ENCODE measurements at regions not wholly inside any gene's neighbourhood (a gene's known extent, or its start where the extent isn't known, plus 50 kb on each side); places are given as distances from the start of the nearest gene placed in this dataset.
"Not testable (repeated sequence)": the region's sequence is repeated elsewhere in the genome, so short reads cannot be mapped to it uniquely, and the experiment has no call there.

- ATAC-seq (no peak), DNase-seq (no peak)
- intact Hi-C loops (cut with DNase I): no loop called here
Measured at GRCh38 chr22:26941896-26942636, 284.7 kb downstream of the MIAT start.

GRCh38 chr22:26942637-26942957 lies 285.2 kb downstream of the MIAT start:
- ATAC-seq: no peak
- no peak for DNase-seq
- intact Hi-C loops (cut with DNase I): no loop called here

GRCh38 chr22:26945565-26945964 lies 288.2 kb downstream of the MIAT start:
- intact Hi-C loops (cut with DNase I): no loop called here
- DNase-seq: no peak
- ATAC-seq: no peak

GRCh38 chr22:26949193-26949592 lies 291.8 kb downstream of the MIAT start:
- ATAC-seq (no peak), DNase-seq (peak; percentile 21)
- intact Hi-C loops (cut with DNase I): no loop called here

- ATAC-seq; DNase-seq; intact Hi-C loops (cut with DNase I): not testable (repeated sequence)
Measured at GRCh38 chr22:26951139-26951538, 293.8 kb downstream of the MIAT start.

- no peak for ATAC-seq
- no peak for DNase-seq
- intact Hi-C loops (cut with DNase I): no loop called here
Measured at GRCh38 chr22:26952004-26952403, 294.6 kb downstream of the MIAT start.

GRCh38 chr22:26952451-26953011 lies 295.1 kb downstream of the MIAT start:
- no peak for ATAC-seq
- DNase-seq: no peak
- intact Hi-C loops (cut with DNase I): no loop called here

- intact Hi-C loops (cut with DNase I): no loop called here
- ATAC-seq (peak in 1 of 2 donors; percentile 57), DNase-seq (no peak)
Measured at GRCh38 chr22:26953012-26953883, 295.9 kb downstream of the MIAT start.

- intact Hi-C loops (cut with DNase I): no loop called here
- ATAC-seq (no peak), DNase-seq (no peak)
Measured at GRCh38 chr22:26956371-26956770, 299.0 kb downstream of the MIAT start.

- intact Hi-C loops (cut with DNase I): no loop called here
- ATAC-seq (no peak), DNase-seq (no peak)
Measured at GRCh38 chr22:26957176-26957575, 299.8 kb downstream of the MIAT start.

GRCh38 chr22:26957897-26958296 lies 300.5 kb downstream of the MIAT start:
- ATAC-seq (peak in 1 of 2 donors; percentile 36), DNase-seq (no peak)
- intact Hi-C loops (cut with DNase I): no loop called here

- intact Hi-C loops (cut with DNase I): no loop called here
- ATAC-seq (no peak), DNase-seq (no peak)
Measured at GRCh38 chr22:26958378-26958777, 301.0 kb downstream of the MIAT start.

- intact Hi-C loops (cut with DNase I): no loop called here
- DNase-seq (no peak), ATAC-seq (no peak)
Measured at GRCh38 chr22:26964642-26965041, 307.3 kb downstream of the MIAT start.

GRCh38 chr22:26967282-26967681 lies 309.9 kb downstream of the MIAT start:
- DNase-seq: no peak
- intact Hi-C loops (cut with DNase I): no loop called here
- ATAC-seq: no peak

- intact Hi-C loops (cut with DNase I): no loop called here
- DNase-seq (no peak), ATAC-seq (no peak)
Measured at GRCh38 chr22:26968859-26969523, 311.6 kb downstream of the MIAT start.

GRCh38 chr22:26970809-26971394 lies 313.5 kb downstream of the MIAT start:
- no peak for ATAC-seq
- DNase-seq: no peak
- intact Hi-C loops (cut with DNase I): no loop called here

- ATAC-seq (no peak), DNase-seq (no peak)
- intact Hi-C loops (cut with DNase I): no loop called here
Measured at GRCh38 chr22:26972286-26972685, 314.9 kb downstream of the MIAT start.

GRCh38 chr22:26972915-26973314 lies 315.5 kb downstream of the MIAT start:
- DNase-seq; ATAC-seq; intact Hi-C loops (cut with DNase I): not testable (repeated sequence)

GRCh38 chr22:26974034-26974433 lies 316.6 kb downstream of the MIAT start:
- ATAC-seq (no peak), DNase-seq (no peak)
- intact Hi-C loops (cut with DNase I): no loop called here
